Ishikawa (cell line): ENCODE measurements at regions not wholly inside any gene's neighbourhood (a gene's known extent, or its start where the extent isn't known, plus 50 kb on each side); places are given as distances from the start of the nearest gene placed in this dataset.

Experiments
- CEBPB ChIP-seq: IDR thresholded peaks from 2 replicates; pipeline ENCODE4 v1.6.1; 2012
- CREB1 ChIP-seq: IDR thresholded peaks from 2 replicates; pipeline ENCODE4 v1.6.1; 2012; ENCODE audit warnings: low read depth
- EGR1 ChIP-seq: IDR thresholded peaks from 2 replicates; pipeline ENCODE4 v1.6.1; 2012
- EP300 ChIP-seq: IDR thresholded peaks from 2 replicates; pipeline ENCODE4 v1.6.1; 2012; ENCODE audit warnings: borderline replicate concordance
- FOXM1 ChIP-seq: IDR thresholded peaks from 2 replicates; pipeline ENCODE4 v1.6.1; 2012; ENCODE audit warnings: low read depth, borderline replicate concordance
- MAX ChIP-seq: IDR thresholded peaks from 2 replicates; pipeline ENCODE4 v1.6.1; 2012
- NFIC ChIP-seq: IDR thresholded peaks from 2 replicates; pipeline ENCODE4 v1.6.1; 2012
- RAD21 ChIP-seq: IDR thresholded peaks from 2 replicates; pipeline ENCODE4 v1.6.1; 2012; ENCODE audit warnings: low read depth
- REST ChIP-seq: IDR thresholded peaks from 2 replicates; pipeline ENCODE4 v1.6.1; 2012; ENCODE audit warnings: low read depth, mild to moderate bottlenecking
- TAF1 ChIP-seq: IDR thresholded peaks from 2 replicates; pipeline ENCODE4 v1.6.1; 2012; ENCODE audit warnings: low read depth, mild to moderate bottlenecking
- TCF12 ChIP-seq: IDR thresholded peaks from 2 replicates; pipeline ENCODE4 v1.6.1; 2012; ENCODE audit warnings: low read depth
- TEAD4 ChIP-seq: IDR thresholded peaks from 2 replicates; pipeline ENCODE4 v1.6.1; 2012
- USF1 ChIP-seq: IDR thresholded peaks from 2 replicates; pipeline ENCODE4 v1.6.1; 2012
- YY1 ChIP-seq: IDR thresholded peaks from 2 replicates; pipeline ENCODE4 v1.6.1; 2012; ENCODE audit warnings: low read depth
- ZBTB7A ChIP-seq: IDR thresholded peaks from 2 replicates; pipeline ENCODE4 v1.6.1; 2012; ENCODE audit warnings: low read depth

GRCh38 chr9:109961626-109962025 lies 181.6 kb downstream of the PALM2AKAP2 start:
- TF ChIP-seq YY1 (no peak), USF1 (no peak), NFIC (no peak), TCF12 (no peak), EGR1 (no peak), RAD21 (no peak), ZBTB7A (no peak), REST (no peak), FOXM1 (no peak), MAX (no peak), TAF1 (no peak), EP300 (no peak)

GRCh38 chr9:109962215-109962614 lies 182.2 kb downstream of the PALM2AKAP2 start:
- TF ChIP-seq CREB1, result no peak
- TF ChIP-seq ZBTB7A, result no peak
- no peak for TF ChIP-seq USF1
- no peak for TF ChIP-seq NFIC
- no peak for TF ChIP-seq RAD21
- TF ChIP-seq EP300, result no peak
- no peak for TF ChIP-seq TCF12
- TF ChIP-seq TEAD4, result no peak

GRCh38 chr9:109963079-109963478 lies 183.1 kb downstream of the PALM2AKAP2 start:
- no peak for TF ChIP-seq TCF12

- TF ChIP-seq RAD21, result no peak
Observed at GRCh38 chr9:109966643-109967368, 186.8 kb downstream of the PALM2AKAP2 start.

GRCh38 chr9:109967651-109968642 lies 187.9 kb downstream of the PALM2AKAP2 start:
- TF ChIP-seq TCF12, result no peak
- TF ChIP-seq USF1, result no peak
- no peak for TF ChIP-seq TAF1
- no peak for TF ChIP-seq EGR1
- no peak for TF ChIP-seq MAX

- no peak for TF ChIP-seq ZBTB7A
- TF ChIP-seq EGR1, result no peak
- no peak for TF ChIP-seq CEBPB
- TF ChIP-seq RAD21, result no peak
- TF ChIP-seq TAF1, result no peak
Observed at GRCh38 chr9:109969011-109969410, 189.0 kb downstream of the PALM2AKAP2 start.

- no peak for TF ChIP-seq TCF12
- TF ChIP-seq NFIC, result no peak
- no peak for TF ChIP-seq EGR1
- TF ChIP-seq TEAD4, result no peak
- TF ChIP-seq USF1, result no peak
Observed at GRCh38 chr9:109969573-109970237, 189.7 kb downstream of the PALM2AKAP2 start.
